Astrocyte (in vitro differentiated cells and primary cell): ENCODE measurements at regions not wholly inside any gene's neighbourhood (a gene's known extent, or its start where the extent isn't known, plus 50 kb on each side); places are given as distances from the start of the nearest gene placed in this dataset.

Source experiments
- DNase-seq: peaks from one replicate; pipeline ENCODE4 v3.0.0-alpha.2; 2010; ENCODE audit warnings: low read depth
- FAIRE-seq: peaks from 2 replicates; lab custom pipeline; 2011; peaks lifted over from hg19 to GRCh38; lab: Jason Lieb, UNC
- H2AFZ ChIP-seq: 2 replicates; pipeline ENCODE4 v1.6.0; 2012; ENCODE audit warnings: low read depth, low read length, inconsistent platforms
- H3K27ac ChIP-seq: 2 replicates; pipeline ENCODE4 v1.5.1; 2011; ENCODE audit warnings: low read depth, low read length, inconsistent platforms
- H3K27me3 ChIP-seq: 2 replicates; pipeline ENCODE4 v1.6.0; 2011; ENCODE audit warnings: low read length, inconsistent platforms; ENCODE audit not compliant: insufficient read depth
- H3K36me3 ChIP-seq: 2 replicates; pipeline ENCODE4 v1.5.1; 2011; ENCODE audit warnings: low read length, inconsistent platforms; ENCODE audit not compliant: insufficient read depth
- H3K4me1 ChIP-seq: 2 replicates; pipeline ENCODE4 v1.5.1; 2011; ENCODE audit warnings: low read length, inconsistent platforms; ENCODE audit not compliant: insufficient read depth
- H3K4me2 ChIP-seq: 2 replicates; pipeline ENCODE4 v1.6.0; 2012; ENCODE audit warnings: low read length, inconsistent platforms
- H3K4me3 ChIP-seq: 2 replicates; pipeline ENCODE4 v1.5.1; 2011; ENCODE audit warnings: low read depth, mild to moderate bottlenecking, low read length, inconsistent platforms; ENCODE audit not compliant: insufficient read depth
- H3K79me2 ChIP-seq: 2 replicates; pipeline ENCODE4 v1.6.0; 2012; ENCODE audit warnings: mild to moderate bottlenecking, low read length, inconsistent platforms; ENCODE audit not compliant: insufficient read depth
- H3K9ac ChIP-seq: 2 replicates; pipeline ENCODE4 v1.6.0; 2012; ENCODE audit warnings: mild to moderate bottlenecking, low read length, inconsistent platforms
- H3K9me3 ChIP-seq: 2 replicates; pipeline ENCODE4 v1.5.1; 2012; ENCODE audit warnings: low read depth, mild to moderate bottlenecking, low read length, inconsistent platforms; ENCODE audit not compliant: insufficient read depth
- H4K20me1 ChIP-seq: 2 replicates; pipeline ENCODE4 v1.6.0; 2012; ENCODE audit warnings: low read length, inconsistent platforms; ENCODE audit not compliant: insufficient read depth
- H3K27ac Mint-ChIP-seq: one replicate; pipeline ENCODE4 v1.8.0; 2021; ENCODE audit warnings: mild to moderate bottlenecking, mixed read lengths; ENCODE audit not compliant: unreplicated experiment
- H3K27me3 Mint-ChIP-seq: one replicate; pipeline ENCODE4 v1.8.0; 2021; ENCODE audit warnings: low read depth, mixed read lengths; ENCODE audit not compliant: unreplicated experiment
- H3K36me3 Mint-ChIP-seq: one replicate; pipeline ENCODE4 v1.8.0; 2021; ENCODE audit warnings: low read depth, mixed read lengths; ENCODE audit not compliant: unreplicated experiment
- H3K4me1 Mint-ChIP-seq: one replicate; pipeline ENCODE4 v1.8.0; 2021; ENCODE audit warnings: low read depth, mixed read lengths; ENCODE audit not compliant: unreplicated experiment
- H3K4me3 Mint-ChIP-seq: one replicate; pipeline ENCODE4 v1.8.0; 2021; ENCODE audit warnings: mild to moderate bottlenecking, moderate library complexity, mixed read lengths; ENCODE audit not compliant: unreplicated experiment
- H3K9me3 Mint-ChIP-seq: one replicate; pipeline ENCODE4 v1.8.0; 2021; ENCODE audit warnings: mild to moderate bottlenecking, mixed read lengths; ENCODE audit not compliant: unreplicated experiment
- EZH2 ChIP-seq: IDR thresholded peaks from 2 replicates; pipeline ENCODE4 v1.6.1; 2012; ENCODE audit warnings: mild to moderate bottlenecking, low read length, inconsistent platforms; ENCODE audit not compliant: insufficient read depth
- TF ChIP-seq, protein P1 (sequence below): IDR thresholded peaks from 2 replicates; pipeline ENCODE4 v1.5.1; 2011; ENCODE audit warnings: low read depth, mild to moderate bottlenecking, inconsistent platforms, low read length, moderate library complexity; ENCODE audit not compliant: insufficient read depth

DNA sequence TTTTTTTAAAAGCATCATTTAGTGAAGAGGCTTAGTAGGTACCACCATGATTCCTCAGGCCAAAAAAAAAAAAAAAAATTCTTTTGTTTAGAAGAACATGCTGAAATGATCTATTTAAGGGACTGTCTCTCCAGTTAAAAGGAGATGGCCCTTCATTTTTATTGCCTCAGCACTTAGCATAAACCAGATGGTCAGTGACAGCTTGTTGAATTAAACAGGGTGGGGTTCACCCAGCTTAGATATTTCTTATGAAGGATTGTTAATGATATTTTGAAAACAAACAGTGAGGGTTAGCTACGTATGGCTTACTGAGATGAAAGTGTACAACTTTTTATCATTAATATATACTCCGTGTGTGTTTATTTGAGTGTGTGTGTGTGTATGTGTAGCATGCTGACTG is 203.7 kb downstream of the FAM181B start:
- DNase-seq, result no peak
- no peak overlapping the region for H3K9ac ChIP-seq
- no peak overlapping the region for H3K4me3 ChIP-seq
- Mint-ChIP-seq H3K9me3 (no peaks in the 10 kb centered on the region), H3K27ac (no peak overlapping the region), H3K4me1 (no peaks in the 10 kb centered on the region), H3K27me3 (peaks cover 7% of the 10 kb centered on the region), H3K36me3 (no peaks in the 10 kb centered on the region), H3K4me3 (no peak overlapping the region)
- H3K9me3 ChIP-seq, result no peaks in the 10 kb centered on the region
- no peaks in the 10 kb centered on the region for H3K4me1 ChIP-seq
- FAIRE-seq, result no peak
- no peaks in the 10 kb centered on the region for H4K20me1 ChIP-seq
- H3K79me2 ChIP-seq, result no peaks in the 10 kb centered on the region
- H3K27me3 ChIP-seq, result no peaks in the 10 kb centered on the region
- no peak overlapping the region for H3K4me2 ChIP-seq
- H2AFZ ChIP-seq, result no peak overlapping the region
- H3K27ac ChIP-seq, result no peak overlapping the region
- TF ChIP-seq, protein P1, sequence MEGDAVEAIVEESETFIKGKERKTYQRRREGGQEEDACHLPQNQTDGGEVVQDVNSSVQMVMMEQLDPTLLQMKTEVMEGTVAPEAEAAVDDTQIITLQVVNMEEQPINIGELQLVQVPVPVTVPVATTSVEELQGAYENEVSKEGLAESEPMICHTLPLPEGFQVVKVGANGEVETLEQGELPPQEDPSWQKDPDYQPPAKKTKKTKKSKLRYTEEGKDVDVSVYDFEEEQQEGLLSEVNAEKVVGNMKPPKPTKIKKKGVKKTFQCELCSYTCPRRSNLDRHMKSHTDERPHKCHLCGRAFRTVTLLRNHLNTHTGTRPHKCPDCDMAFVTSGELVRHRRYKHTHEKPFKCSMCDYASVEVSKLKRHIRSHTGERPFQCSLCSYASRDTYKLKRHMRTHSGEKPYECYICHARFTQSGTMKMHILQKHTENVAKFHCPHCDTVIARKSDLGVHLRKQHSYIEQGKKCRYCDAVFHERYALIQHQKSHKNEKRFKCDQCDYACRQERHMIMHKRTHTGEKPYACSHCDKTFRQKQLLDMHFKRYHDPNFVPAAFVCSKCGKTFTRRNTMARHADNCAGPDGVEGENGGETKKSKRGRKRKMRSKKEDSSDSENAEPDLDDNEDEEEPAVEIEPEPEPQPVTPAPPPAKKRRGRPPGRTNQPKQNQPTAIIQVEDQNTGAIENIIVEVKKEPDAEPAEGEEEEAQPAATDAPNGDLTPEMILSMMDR, result no peak
- TF ChIP-seq EZH2, result no peak
- H3K36me3 ChIP-seq, result no peaks in the 10 kb centered on the region

DNA sequence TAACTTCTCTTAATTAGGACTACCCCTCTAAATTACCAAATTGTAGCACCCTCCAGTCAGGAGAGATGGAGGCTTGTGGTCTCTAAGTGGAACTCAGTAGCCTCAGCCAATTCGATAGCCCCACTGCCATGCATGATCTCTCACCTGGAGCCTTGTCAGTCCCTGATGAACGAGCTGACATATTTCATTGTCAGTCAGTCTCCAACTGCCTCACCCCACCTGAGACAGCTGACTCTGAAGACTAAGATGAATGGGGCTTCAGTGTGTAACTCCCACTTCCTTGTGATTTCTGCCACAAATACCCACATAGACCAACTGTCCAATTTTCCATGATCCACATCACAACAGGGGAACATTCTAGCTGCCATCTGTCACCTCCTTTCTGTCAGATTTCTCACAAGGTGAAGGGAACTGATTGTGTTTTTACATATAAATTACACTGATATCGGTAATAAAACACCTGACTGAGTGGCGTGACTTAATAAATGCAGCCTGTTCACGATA is 206.5 kb downstream of the FAM181B start:
- DNase-seq, result no peak
- no peaks in the 10 kb centered on the region for H3K4me1 ChIP-seq
- Mint-ChIP-seq H3K4me3 (no peak overlapping the region), H3K9me3 (no peaks in the 10 kb centered on the region), H3K36me3 (no peaks in the 10 kb centered on the region), H3K4me1 (no peaks in the 10 kb centered on the region), H3K27me3 (peaks cover 7% of the 10 kb centered on the region), H3K27ac (no peak overlapping the region)
- no peak overlapping the region for H3K4me3 ChIP-seq
- H3K27ac ChIP-seq, result no peak overlapping the region
- no peaks in the 10 kb centered on the region for H3K9me3 ChIP-seq
- H2AFZ ChIP-seq, result no peak overlapping the region
- TF ChIP-seq EZH2, result no peak
- TF ChIP-seq, protein P1, result no peak
- H3K79me2 ChIP-seq, result no peaks in the 10 kb centered on the region
- no peak for FAIRE-seq
- H3K9ac ChIP-seq, result no peak overlapping the region
- no peak overlapping the region for H3K4me2 ChIP-seq
- H3K36me3 ChIP-seq, result no peaks in the 10 kb centered on the region
- H3K27me3 ChIP-seq, result no peaks in the 10 kb centered on the region
- H4K20me1 ChIP-seq, result no peaks in the 10 kb centered on the region

DNA sequence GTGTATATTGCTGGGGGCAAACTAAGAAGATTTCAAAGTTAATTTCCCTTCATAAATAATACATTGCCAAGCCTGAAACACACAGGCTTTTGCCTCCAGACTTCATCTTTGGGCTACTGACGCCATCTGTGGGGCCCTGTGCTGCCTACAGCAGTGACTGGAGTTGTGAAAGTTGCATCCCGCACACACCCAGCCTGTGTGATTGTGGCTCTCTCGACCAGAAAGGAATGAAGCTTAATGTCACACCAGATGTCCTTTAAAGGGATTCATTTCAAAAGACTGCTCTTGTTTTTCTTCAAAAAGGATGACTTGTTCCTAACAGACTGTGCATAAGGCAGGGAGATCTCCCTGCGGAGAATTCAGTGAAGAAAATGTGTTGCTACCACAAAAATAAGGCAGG is 210.5 kb downstream of the FAM181B start:
- no peak for FAIRE-seq
- Histone ChIP-seq H3K9me3 (no peaks in the 10 kb centered on the region), H3K27me3 (no peaks in the 10 kb centered on the region), H3K9ac (no peak overlapping the region), H2AFZ (no peak overlapping the region), H3K36me3 (no peaks in the 10 kb centered on the region), H4K20me1 (no peaks in the 10 kb centered on the region), H3K4me2 (no peak overlapping the region), H3K4me3 (no peak overlapping the region), H3K4me1 (no peaks in the 10 kb centered on the region), H3K27ac (no peak overlapping the region), H3K79me2 (no peaks in the 10 kb centered on the region)
- DNase-seq, result no peak
- H3K4me3 Mint-ChIP-seq, result no peak overlapping the region
- no peaks in the 10 kb centered on the region for H3K4me1 Mint-ChIP-seq
- H3K36me3 Mint-ChIP-seq, result no peaks in the 10 kb centered on the region
- H3K9me3 Mint-ChIP-seq, result peaks cover 2% of the 10 kb centered on the region
- H3K27ac Mint-ChIP-seq, result no peak overlapping the region
- TF ChIP-seq EZH2, result no peak
- TF ChIP-seq, protein P1, result no peak
- peaks cover 7% of the 10 kb centered on the region for H3K27me3 Mint-ChIP-seq
